A673 (cell line): ENCODE measurements at regions not wholly inside any gene's neighbourhood (a gene's known extent, or its start where the extent isn't known, plus 50 kb on each side); places are given as distances from the start of the nearest gene placed in this dataset.

Experiments used
- BruUV-seq: library from RNA; stranded (reverse); fragments of 400-500 nt; replicated peaks from 2 replicates; lab custom pipeline; 2021; lab: Mats Ljungman, UMichigan
- CTCF ChIA-PET: fragments of 300-600 bp; sonication (Branson Sonifier 250); formaldehyde crosslinking; loops from one replicate; lab custom pipeline; 2022; ENCODE audit warnings: antibody characterized with exemption; lab: Charles Lee
- POLR2A ChIA-PET: fragments of 300-600 bp; sonication (Branson Sonifier 250); formaldehyde crosslinking; loops from one replicate; lab custom pipeline; 2022; ENCODE audit warnings: antibody characterized with exemption; ENCODE audit not compliant: low non-redundant PET; lab: Charles Lee
- DNase-seq: peaks from one replicate; pipeline ENCODE4 v3.0.0-alpha.2; 2015; ENCODE audit warnings: low spot score
- H3K27ac ChIP-seq: fragments of 200-600 bp; sonication (generic); 2 replicates; pipeline ENCODE4 v1.5.1; 2016; ENCODE audit warnings: mixed run types, low read depth, mild to moderate bottlenecking, mixed read lengths, antibody characterized with exemption, low read length; ENCODE audit not compliant: poor library complexity, severe bottlenecking
- H3K27me3 ChIP-seq: fragments of 200-600 bp; sonication (generic); replicated peaks from 2 replicates; pipeline ENCODE4 v1.6.1; 2017; ENCODE audit warnings: mixed run types, low read depth, mild to moderate bottlenecking, mixed read lengths, antibody characterized with exemption, low read length; ENCODE audit not compliant: insufficient read depth, poor library complexity
- H3K36me3 ChIP-seq: fragments of 200-600 bp; sonication (generic); 2 replicates; pipeline ENCODE4 v1.6.1; 2016; ENCODE audit warnings: mixed run types, mild to moderate bottlenecking, mixed read lengths, antibody characterized with exemption, low read length; ENCODE audit not compliant: insufficient read depth, poor library complexity, severe bottlenecking
- H3K4me1 ChIP-seq: fragments of 200-600 bp; sonication (generic); 2 replicates; pipeline ENCODE4 v1.6.1; 2017; ENCODE audit warnings: mixed run types, mild to moderate bottlenecking, mixed read lengths, antibody characterized with exemption, low read length; ENCODE audit not compliant: insufficient read depth, poor library complexity, severe bottlenecking
- H3K4me3 ChIP-seq: fragments of 200-600 bp; sonication (generic); 2 replicates; pipeline ENCODE4 v1.5.1; 2016; ENCODE audit warnings: low read depth, mixed run types, mild to moderate bottlenecking, mixed read lengths, low read length; ENCODE audit not compliant: poor library complexity, severe bottlenecking
- H3K9me3 ChIP-seq: fragments of 200-600 bp; sonication (generic); 2 replicates; pipeline ENCODE4 v1.6.1; 2016; ENCODE audit warnings: mixed run types, low read depth, mild to moderate bottlenecking, mixed read lengths, antibody characterized with exemption, low read length; ENCODE audit not compliant: poor library complexity, severe bottlenecking
- CTCF ChIP-seq: fragments of 300-800, 200-600 bp; sonication (generic); conservative IDR thresholded peaks from 2 replicates; pipeline ENCODE4 v1.5.1; 2017; ENCODE audit warnings: low read depth, mild to moderate bottlenecking, antibody characterized with exemption, low read length, moderate library complexity, mixed read lengths
- EZH2 ChIP-seq: fragments of 200-600 bp; sonication (generic); IDR thresholded peaks from 2 replicates; pipeline ENCODE4 v1.6.1; 2017; ENCODE audit warnings: borderline replicate concordance, low read depth, mild to moderate bottlenecking, mixed read lengths, antibody characterized with exemption, low read length; ENCODE audit not compliant: poor library complexity, severe bottlenecking
- intact Hi-C: fragments of 100-400 bp; cut with micrococcal nuclease; formaldehyde crosslinking; loops from one replicate; pipeline ENCODE4 v1.10.0; 2022; ENCODE audit not compliant: unreplicated experiment

- ChIA-PET CTCF (no interaction called here), POLR2A (no interaction called here)
- Histone ChIP-seq H3K4me3 (no peak overlapping the region), H3K36me3 (no peaks in the 10 kb centered on the region), H3K27ac (no peak overlapping the region), H3K4me1 (no peaks in the 10 kb centered on the region), H3K27me3 (peaks cover 6% of the 10 kb centered on the region), H3K9me3 (no peaks in the 10 kb centered on the region)
- no peak for TF ChIP-seq CTCF
- no peak for TF ChIP-seq EZH2
- no TSS peak for BruUV-seq
- intact Hi-C loops: no loop called here
- no peak for DNase-seq
These were observed 811.7 kb upstream of the GRAMD2B start for GRCh38 chr5:125611541-125611940.

- BruUV-seq: no TSS peak
- TF ChIP-seq EZH2 (no peak), CTCF (no peak)
- H3K4me3 ChIP-seq: no peak overlapping the region
- H3K27ac ChIP-seq: no peak overlapping the region
- H3K4me1 ChIP-seq: no peaks in the 10 kb centered on the region
- no peaks in the 10 kb centered on the region for H3K9me3 ChIP-seq
- POLR2A ChIA-PET: no interaction called here
- H3K36me3 ChIP-seq: no peaks in the 10 kb centered on the region
- DNase-seq: no peak
- CTCF ChIA-PET: no interaction called here
- H3K27me3 ChIP-seq: peaks cover 6% of the 10 kb centered on the region
- intact Hi-C loops: no loop called here
These were observed 811.0 kb upstream of the GRAMD2B start for GRCh38 chr5:125612181-125612721.

GRCh38 chr5:125612776-125613175 lies 810.4 kb upstream of the GRAMD2B start:
- intact Hi-C loops: no loop called here
- peaks cover 6% of the 10 kb centered on the region for H3K27me3 ChIP-seq
- no peak overlapping the region for H3K27ac ChIP-seq
- no TSS peak for BruUV-seq
- DNase-seq: no peak
- no peak overlapping the region for H3K4me3 ChIP-seq
- no peaks in the 10 kb centered on the region for H3K4me1 ChIP-seq
- no peaks in the 10 kb centered on the region for H3K9me3 ChIP-seq
- POLR2A ChIA-PET: no interaction called here
- TF ChIP-seq EZH2: no peak
- no peak for TF ChIP-seq CTCF
- no peaks in the 10 kb centered on the region for H3K36me3 ChIP-seq
- CTCF ChIA-PET: no interaction called here
